ENCODE measurements at regions not wholly inside any gene's neighbourhood (a gene's known extent, or its start where the extent isn't known, plus 50 kb on each side); places are given as distances from the start of the nearest gene placed in this dataset.

GRCh38 chr1:98344731-98345130, 316.8 kb upstream of the SNX7 start:
- TF ChIP-seq CTCF (IDR thresholded peaks at IDR 0.05; ENCODE audit: insufficient read depth, missing control alignments) = no peak
- FAIRE-seq (no peak), DNase-seq (ENCODE audit: insufficient read length, low spot score) (no peak)

GRCh38 chr1:98342566-98342965, 319.0 kb upstream of the SNX7 start:
- FAIRE-seq = no peak
- no peak for DNase-seq (ENCODE audit: insufficient read length, low spot score)
- no peak for TF ChIP-seq CTCF (IDR thresholded peaks at IDR 0.05; ENCODE audit: insufficient read depth, missing control alignments)

GRCh38 chr1:98340511-98340910, 321.0 kb upstream of the SNX7 start:
- FAIRE-seq (no peak), DNase-seq (ENCODE audit: insufficient read length, low spot score) (no peak)
- TF ChIP-seq CTCF (IDR thresholded peaks at IDR 0.05; ENCODE audit: insufficient read depth, missing control alignments) = no peak

- no peak for TF ChIP-seq CTCF (IDR thresholded peaks at IDR 0.05; ENCODE audit: insufficient read depth, missing control alignments)
- no peak for FAIRE-seq
- no peak for DNase-seq (ENCODE audit: insufficient read length, low spot score)
These were observed 324.9 kb upstream of the SNX7 start for GRCh38 chr1:98336472-98337083.

- DNase-seq (ENCODE audit: insufficient read length, low spot score) (no peak), FAIRE-seq (no peak)
- no peak for TF ChIP-seq CTCF (IDR thresholded peaks at IDR 0.05; ENCODE audit: insufficient read depth, missing control alignments)
These were observed 327.6 kb upstream of the SNX7 start for GRCh38 chr1:98333936-98334335.

- DNase-seq (ENCODE audit: insufficient read length, low spot score) (no peak), FAIRE-seq (no peak)
- TF ChIP-seq CTCF (IDR thresholded peaks at IDR 0.05; ENCODE audit: insufficient read depth, missing control alignments) = no peak
These were observed 328.1 kb upstream of the SNX7 start for GRCh38 chr1:98333406-98333805.

GRCh38 chr1:98331718-98332311, 329.7 kb upstream of the SNX7 start:
- DNase-seq (ENCODE audit: insufficient read length, low spot score) (no peak), FAIRE-seq (no peak)
- TF ChIP-seq CTCF (IDR thresholded peaks at IDR 0.05; ENCODE audit: insufficient read depth, missing control alignments) = no peak
